HG03520 (cell line): ENCODE measurements at regions not wholly inside any gene's neighbourhood (a gene's known extent, or its start where the extent isn't known, plus 50 kb on each side); places are given as distances from the start of the nearest gene placed in this dataset.

Source experiments
- ATAC-seq: cut with Tn5 transposase; IDR thresholded peaks from one replicate; pipeline ENCODE4 v1.9.1; 2021; ENCODE audit warnings: mild to moderate bottlenecking, moderate library complexity; ENCODE audit not compliant: unreplicated experiment

- no peak for ATAC-seq
Measured at GRCh38 chr9:108681851-108682590, 173.8 kb downstream of the ACTL7B start.

DNA sequence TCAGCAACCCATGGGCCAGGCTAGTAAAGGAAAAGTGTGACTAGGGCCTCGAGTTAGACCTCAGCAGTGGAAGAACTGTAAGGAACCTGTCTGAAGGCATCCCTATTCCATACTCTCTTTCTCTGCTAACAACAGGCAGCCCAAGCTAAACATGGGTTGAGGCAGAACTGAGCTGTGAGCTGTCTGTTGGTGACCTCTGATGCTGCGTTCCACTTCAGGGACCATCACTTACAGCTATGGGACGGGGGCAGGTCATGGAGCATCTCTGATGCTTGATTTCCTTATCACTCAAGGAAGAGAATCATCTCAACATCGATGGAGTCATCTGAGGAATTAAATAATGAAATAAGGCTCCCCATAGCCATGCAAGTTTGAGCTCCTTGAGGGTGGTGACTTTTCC, 174.8 kb downstream of the ACTL7B start:
- no peak for ATAC-seq

DNA sequence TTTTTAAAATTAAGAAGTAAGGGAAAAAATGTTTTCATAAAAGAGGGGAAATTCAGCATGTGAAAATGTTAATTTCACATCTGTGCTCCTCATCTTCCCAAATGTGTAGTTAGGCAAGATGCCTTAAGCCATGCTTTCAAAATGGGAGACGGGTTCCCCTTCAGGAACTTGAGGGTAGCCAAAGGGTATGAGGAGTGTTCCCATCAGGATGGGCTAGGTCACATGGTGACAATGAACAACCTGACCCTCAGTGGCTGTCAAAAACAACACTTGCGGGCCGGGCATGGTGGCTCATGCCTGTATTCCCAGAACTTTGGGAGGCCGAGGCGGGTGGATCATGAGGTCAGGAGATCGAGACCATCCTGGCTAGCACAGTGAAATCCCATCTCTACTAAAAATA, 178.0 kb downstream of the ACTL7B start:
- ATAC-seq, result no peak

DNA sequence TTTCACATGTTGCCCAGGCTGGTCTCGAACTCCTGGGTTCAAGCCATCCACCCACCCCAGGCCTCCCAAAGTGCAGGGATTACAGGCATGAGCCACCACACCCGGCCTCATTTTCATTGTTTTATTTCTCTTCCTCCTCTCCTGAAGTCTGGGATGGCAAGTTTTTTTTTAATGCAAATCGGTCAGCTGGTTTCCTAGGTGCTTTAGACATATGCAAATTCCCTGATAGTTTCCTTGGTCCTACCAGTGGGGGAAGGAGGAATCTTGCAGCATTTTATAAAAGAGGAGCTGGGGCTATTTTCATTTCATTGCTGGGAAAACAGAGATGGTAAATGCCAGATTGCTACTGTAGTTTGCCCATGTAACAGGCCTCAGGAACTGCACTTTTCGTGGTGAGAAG, 179.4 kb downstream of the ACTL7B start:
- ATAC-seq, result no peak

GRCh38 chr9:108675708-108676107, 180.1 kb downstream of the ACTL7B start:
- ATAC-seq, result no peak

DNA sequence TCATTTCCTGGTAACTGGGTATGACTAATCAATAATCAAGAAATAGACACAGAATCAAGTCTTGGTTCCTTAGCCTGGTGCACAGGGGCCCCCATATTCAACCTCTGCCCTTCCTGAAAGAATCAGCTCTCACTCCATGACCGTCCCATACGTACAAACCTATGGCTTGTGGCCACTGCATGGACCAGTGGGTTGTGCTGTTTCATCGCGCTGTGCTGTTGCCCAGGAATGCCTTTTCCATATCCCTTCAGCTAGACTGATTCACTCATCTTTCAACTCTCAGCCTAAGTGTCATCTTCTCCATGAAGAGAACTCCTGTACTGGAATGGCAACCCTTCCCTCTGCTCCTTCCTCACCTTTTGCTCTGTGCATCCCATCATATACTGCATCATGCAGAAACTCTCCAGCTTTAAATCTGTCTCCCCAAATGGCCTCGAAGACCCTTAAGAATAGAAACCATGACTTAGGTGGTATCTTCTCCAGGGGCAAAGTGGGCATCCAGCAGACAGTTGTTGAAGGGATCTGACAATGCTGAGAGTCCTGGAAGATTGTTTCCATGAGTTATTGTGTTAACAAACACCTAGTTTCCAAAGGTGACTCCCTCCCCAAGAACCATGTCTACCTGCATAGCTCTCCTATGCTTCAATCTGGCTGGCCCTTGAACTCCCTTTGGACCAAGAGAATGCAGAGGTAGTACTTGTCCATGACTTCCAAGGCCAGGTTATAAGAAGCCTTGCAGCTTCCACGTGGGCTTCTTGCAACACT, 180.8 kb downstream of the ACTL7B start:
- no peak for ATAC-seq

DNA sequence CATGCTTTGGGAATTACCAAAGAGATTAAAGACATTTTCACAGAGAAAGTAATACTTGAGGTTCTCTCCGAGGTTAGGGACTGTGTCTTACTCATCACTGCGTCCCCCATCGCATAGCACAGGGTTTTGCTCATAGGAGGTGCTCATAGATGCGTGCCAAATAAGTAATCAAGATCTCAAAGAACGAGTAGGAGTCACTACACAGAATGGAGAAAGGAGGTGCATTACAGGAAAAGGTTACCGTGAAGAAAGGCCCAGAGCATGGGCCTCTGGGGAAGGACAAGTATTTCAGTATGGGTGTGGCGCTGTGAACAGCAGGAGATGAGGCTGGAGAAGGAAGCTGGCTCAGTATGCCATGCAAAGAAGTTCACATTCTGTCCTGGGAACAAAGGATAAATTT, 182.4 kb downstream of the ACTL7B start:
- ATAC-seq, result no peak

DNA sequence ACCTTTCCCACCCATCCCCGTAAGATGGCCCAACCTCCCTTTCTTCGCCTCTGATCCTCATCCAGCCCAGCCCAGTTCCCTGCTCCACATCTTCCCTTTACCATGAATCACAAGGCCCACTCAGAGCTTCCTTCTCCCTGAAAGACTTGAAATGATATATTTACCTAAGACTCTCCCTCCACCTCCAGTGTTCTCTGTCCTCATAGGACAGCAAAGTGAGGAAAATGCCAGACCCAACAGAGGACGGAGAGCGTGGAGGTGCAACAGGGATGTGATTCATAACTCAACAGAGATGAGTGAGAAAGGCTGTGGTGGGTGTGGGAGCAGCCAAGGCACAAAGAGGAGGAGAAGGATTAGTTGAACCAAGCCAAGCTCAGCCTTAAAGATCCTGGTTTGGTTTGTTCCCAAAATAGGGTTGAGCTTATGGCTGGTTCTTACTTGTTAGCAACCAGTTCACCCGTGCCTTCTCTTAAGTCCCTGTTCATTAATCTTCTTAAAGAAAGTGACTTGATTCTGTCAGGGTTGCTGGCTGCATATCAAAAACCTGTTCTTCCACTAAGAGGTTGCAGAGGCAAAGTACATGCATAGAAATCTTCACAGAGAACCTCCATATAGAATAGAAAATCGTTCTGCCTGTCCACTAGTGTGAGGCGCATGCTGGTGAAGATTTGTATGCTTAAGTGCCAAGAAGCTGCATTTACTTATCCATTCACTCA, 183.2 kb downstream of the ACTL7B start:
- ATAC-seq, result no peak

GRCh38 chr9:108671794-108672193, 184.0 kb downstream of the ACTL7B start:
- no peak for ATAC-seq

- ATAC-seq, result no peak
Measured at GRCh38 chr9:108671176-108671575, 184.6 kb downstream of the ACTL7B start.

DNA sequence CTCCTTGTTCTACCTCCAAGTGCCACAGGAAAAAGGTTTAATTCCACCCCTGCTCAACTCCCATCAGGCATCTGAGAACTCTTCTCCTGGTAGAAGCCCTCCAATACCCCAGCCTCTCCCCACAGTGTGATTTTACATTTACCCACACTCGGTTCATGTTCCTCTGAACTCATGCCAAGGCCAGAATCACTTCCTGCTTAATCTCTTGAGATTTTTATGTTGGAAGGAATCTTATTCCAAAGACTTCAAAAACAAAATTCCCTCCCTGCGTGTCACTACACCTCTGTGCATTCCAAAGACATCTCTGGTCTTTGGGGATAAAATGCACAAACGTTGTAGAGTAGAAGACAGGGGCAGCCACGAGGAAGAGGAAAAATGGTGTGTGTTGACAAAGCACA, 186.8 kb downstream of the ACTL7B start:
- ATAC-seq, result no peak

- ATAC-seq, result no peak
Measured at GRCh38 chr9:108668191-108668937, 187.4 kb downstream of the ACTL7B start.

DNA sequence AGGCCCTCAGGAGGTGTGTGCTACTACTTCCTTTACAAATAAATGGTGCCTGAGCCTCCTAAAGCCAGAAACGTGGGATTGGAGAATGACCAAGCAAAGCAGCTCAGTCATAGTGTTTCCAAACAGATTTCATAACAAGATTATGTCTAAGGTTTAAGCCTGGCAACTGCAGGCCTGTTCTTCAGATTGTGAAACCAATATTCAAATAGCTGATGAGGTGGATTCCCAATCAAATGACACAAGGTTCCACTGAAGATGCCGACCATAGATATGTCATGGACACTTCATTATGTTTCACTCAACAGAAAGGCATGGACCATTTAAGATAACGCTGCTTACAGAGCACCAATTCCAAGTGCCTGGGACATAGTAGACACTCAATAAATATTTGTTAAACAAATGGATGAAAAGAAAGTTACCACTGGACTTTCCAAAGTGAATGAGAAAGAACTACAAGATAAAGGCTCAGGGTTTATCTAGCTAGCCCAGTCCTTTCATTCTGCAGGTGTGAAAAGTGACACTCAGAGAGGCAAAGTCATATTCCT, 189.5 kb downstream of the ACTL7B start:
- ATAC-seq, result no peak

GRCh38 chr9:108665521-108666239, 190.1 kb downstream of the ACTL7B start:
- no peak for ATAC-seq

DNA sequence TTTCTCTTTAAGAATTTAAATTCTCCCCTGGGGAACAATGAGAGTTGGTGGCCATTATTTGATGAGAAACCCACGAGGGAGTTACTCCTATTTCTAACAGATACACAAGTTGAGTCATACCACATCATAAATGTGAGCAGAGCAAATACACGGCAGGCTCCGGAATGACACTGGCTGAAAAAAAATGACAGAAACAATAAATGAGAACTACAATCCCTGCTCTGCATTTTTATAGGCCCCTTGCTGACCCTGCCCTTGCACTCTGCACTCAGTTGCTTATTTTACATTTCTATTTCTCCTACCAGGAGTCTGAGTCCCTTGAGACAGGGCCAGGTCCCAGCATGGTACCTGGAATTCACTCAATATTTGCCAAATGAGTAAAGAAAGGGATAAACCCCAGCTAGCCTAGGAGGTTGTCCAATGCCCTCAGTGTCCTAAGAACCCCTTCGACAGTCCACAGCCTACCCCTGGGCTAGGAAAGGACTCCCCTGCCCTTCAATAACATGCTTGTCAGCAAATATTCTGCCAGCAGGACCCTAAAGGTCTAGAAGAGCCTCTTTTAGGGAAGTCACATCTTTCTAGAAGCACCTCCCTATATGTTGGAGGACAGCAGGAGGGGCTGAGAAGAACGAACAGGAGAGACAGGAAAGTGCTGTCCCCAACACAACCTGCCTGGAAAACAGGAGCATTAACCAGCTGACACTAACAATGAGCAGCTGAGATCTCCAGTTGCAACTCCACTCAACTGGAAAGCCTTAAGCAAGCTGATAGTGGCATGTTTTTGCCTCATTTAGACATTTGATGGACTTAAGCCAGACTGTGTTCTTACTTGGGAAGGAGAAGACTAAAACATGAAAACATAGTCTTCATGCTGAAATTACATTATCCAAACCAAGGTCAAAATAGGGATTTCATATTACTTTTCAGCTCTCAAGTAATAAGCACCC, 191.2 kb downstream of the ACTL7B start:
- no peak for ATAC-seq

- no peak for ATAC-seq
Measured at GRCh38 chr9:108663422-108663821, 192.4 kb downstream of the ACTL7B start.

DNA sequence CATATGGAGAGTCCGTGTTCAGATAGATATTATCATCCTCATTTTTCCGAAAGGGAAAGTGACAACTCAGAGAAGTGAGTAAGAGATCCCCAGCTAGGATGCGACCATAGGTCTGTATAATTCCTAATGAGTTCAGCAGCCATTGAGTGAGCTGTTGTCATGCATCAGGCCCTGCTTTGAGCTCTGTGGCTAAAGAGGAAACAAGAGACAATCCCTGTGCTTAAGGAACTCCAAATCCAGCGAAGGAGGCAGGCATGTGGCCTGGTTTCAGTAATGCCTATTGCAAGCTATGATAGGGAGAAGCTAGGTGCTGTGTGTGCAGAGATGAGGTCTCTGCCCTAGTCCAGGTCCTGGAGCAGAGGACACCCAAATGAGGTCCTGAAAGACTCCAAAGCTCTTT, 192.8 kb downstream of the ACTL7B start:
- ATAC-seq, result no peak

DNA sequence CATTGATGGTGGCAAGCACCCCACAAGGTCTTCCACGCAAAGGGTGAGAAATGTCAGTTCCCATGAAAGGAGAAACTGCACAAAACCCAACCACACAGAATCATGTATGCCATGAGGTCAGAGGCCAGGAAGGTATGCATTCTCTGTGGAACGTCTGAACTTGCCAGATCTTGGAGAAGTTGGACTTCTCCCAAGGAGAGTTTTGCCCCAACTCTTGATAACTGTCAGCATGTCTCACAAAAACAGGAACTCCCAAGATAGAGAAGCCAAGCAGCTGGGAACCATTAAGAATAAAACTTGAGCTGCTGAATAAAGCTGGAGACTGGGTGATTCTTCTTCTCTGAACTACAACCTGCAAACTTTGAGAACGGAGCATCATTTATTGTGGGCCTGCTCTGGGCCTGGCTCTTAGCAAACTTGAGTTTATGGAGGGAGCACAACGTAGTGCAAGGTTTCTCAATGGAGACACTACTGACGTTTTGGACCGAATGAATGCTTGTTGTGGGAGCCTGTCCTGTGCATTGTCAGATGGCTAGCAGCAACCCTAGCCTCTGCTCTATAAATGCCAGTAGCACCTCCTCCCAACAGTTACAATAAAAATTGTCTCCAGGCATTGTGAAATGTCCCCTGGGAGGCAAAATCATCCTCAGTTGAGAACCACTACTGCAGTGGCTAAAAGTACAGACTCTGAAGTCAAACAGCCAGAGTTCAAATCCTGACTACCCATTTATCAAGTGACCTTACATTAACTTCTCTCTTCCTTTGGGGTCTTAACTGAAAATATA, 193.5 kb downstream of the ACTL7B start:
- ATAC-seq, result no peak
